GM12892 (cell line): ENCODE measurements at regions not wholly inside any gene's neighbourhood (a gene's known extent, or its start where the extent isn't known, plus 50 kb on each side); places are given as distances from the start of the nearest gene placed in this dataset.

ENCODE experiments used
- DNase-seq: peaks from one replicate; pipeline ENCODE4 v3.0.0; 2011; ENCODE audit not compliant: insufficient read length
- FAIRE-seq: peaks from 2 replicates; lab custom pipeline; 2011; peaks lifted over from hg19 to GRCh38; lab: Jason Lieb, UNC
- POLR2A ChIP-seq: IDR thresholded peaks from 2 replicates; pipeline ENCODE4 v1.6.1; 2011; ENCODE audit warnings: low read depth, low read length, control low read depth
- POLR2AphosphoS5 ChIP-seq: IDR thresholded peaks from 2 replicates; pipeline ENCODE4 v1.6.1; 2011; ENCODE audit warnings: low read depth, low read length, control low read depth
- TAF1 ChIP-seq: IDR thresholded peaks from 2 replicates; pipeline ENCODE4 v1.6.1; 2011; ENCODE audit warnings: low read depth, mild to moderate bottlenecking, control low read depth, low read length, borderline replicate concordance

GRCh38 chr10:24027107-24027506 lies 181.8 kb upstream of the KIAA1217 start:
- FAIRE-seq (no peak), DNase-seq (no peak)
- TF ChIP-seq POLR2AphosphoS5: no peak
- no peak for TF ChIP-seq TAF1
- TF ChIP-seq POLR2A: no peak

DNA sequence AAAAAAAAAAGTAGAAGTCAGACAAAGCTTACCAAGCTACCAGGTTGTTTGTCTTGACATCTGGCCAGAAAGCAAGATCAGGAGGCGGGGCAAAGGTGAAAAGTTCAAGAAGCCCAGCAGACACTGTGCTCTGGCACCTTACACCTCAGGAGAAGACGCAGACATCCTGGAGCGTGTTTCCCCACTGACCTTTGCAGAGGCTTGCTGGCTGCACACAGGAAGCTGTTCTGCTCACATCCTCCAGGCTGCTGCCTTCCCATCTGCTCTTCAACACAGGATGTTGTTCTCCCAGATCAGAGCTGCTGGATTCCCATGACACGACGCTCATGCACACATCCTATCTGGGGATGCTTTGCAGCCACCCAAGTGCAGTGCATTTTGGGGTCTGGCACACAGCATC lies 174.4 kb upstream of the KIAA1217 start:
- no peak for DNase-seq
- TF ChIP-seq POLR2A (no peak), POLR2AphosphoS5 (no peak), TAF1 (no peak)
- FAIRE-seq: no peak

DNA sequence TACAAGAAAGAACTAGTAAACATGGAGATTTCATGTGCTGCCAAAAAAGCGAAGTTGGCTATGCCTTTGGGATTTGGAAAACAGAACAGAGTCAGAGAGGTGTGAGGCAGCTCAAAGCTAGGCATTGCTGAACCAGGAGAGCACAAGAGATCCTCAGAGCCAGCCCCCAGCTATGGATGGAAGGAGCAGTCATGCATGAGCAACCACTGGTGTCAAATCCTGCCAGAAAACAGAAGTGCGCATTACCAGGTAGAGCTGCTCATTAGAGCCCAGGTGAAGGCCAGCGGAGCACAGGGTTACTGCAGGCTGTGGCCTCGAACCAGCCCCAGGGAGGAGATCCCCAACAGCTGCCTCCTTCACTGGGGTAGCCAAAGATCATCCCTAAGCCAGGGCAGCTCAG lies 173.2 kb upstream of the KIAA1217 start:
- DNase-seq (no peak), FAIRE-seq (no peak)
- TF ChIP-seq TAF1 (no peak), POLR2AphosphoS5 (no peak)

DNA sequence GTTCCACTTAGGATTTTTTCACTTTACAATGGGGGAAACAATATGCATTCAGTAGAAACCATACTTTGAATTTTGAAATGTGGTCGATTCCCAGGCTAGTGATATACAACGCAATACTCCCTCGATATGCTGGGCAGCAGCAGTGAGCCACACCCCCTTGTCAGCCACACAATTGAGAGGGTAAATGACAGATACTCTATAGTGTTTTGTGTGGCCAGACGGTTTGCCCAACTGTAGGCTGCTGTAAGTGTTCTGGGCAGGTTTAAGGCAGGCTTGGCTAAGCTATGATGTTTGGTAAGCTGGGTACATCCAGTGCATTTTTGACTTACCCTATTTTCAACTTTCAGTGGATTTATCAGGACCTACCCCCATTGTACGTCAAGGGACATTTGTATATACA lies 169.6 kb upstream of the KIAA1217 start:
- no peak for TF ChIP-seq TAF1
- DNase-seq (no peak), FAIRE-seq (no peak)

- DNase-seq (no peak), FAIRE-seq (no peak)
- no peak for TF ChIP-seq TAF1
- TF ChIP-seq POLR2AphosphoS5: no peak
Measured at GRCh38 chr10:24039897-24040296, 169.0 kb upstream of the KIAA1217 start.

- TF ChIP-seq POLR2AphosphoS5: no peak
- no peak for TF ChIP-seq TAF1
- no peak for TF ChIP-seq POLR2A
- DNase-seq (no peak), FAIRE-seq (no peak)
Measured at GRCh38 chr10:24041034-24041433, 167.9 kb upstream of the KIAA1217 start.

- TF ChIP-seq TAF1: no peak
- TF ChIP-seq POLR2A: no peak
- TF ChIP-seq POLR2AphosphoS5: no peak
- no peak for FAIRE-seq
- no peak for DNase-seq
Measured at GRCh38 chr10:24041834-24042233, 167.1 kb upstream of the KIAA1217 start.

DNA sequence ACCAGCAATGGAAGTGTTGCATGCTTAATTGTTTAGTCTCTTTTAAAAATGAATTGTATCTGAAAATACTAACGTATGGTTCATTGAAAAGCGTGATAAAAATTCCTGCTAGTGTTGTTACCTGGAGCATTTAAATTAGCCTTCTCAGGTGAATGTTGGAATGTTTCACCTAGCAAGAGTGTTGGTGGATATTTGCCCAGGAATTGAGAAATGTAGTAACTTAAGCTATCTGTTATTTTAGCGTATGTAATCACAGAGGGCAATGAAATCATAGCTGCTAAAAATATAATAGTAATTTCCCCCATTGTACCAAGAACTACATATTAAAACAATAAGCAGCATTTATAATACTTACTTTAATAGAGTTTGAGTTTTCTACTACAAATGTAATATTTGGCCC lies 166.1 kb upstream of the KIAA1217 start:
- FAIRE-seq (no peak), DNase-seq (no peak)
- TF ChIP-seq POLR2AphosphoS5: no peak
- no peak for TF ChIP-seq POLR2A
- no peak for TF ChIP-seq TAF1

DNA sequence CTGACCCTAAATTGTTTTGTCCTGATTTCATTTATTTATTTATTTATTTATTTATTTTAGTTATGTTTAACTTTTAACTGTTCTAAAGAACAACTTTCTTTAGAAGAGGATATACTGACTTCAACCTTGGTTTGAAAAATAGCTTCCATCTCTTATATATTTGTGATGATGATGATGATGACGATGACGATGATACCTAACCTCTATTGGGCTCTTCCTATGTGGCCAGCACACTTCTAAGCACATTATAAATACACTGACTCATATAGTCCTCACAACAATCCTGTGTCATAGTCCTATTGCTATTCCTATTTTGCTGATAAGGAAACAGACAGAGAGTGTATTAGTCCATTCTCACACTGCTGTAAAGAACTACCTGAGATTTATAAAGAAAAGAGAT lies 162.9 kb upstream of the KIAA1217 start:
- DNase-seq (no peak), FAIRE-seq (no peak)

GRCh38 chr10:24047176-24047575 lies 161.8 kb upstream of the KIAA1217 start:
- TF ChIP-seq POLR2AphosphoS5 (no peak), TAF1 (no peak), POLR2A (no peak)
- no peak for FAIRE-seq
- no peak for DNase-seq

More for the DNA sequence above, 162.9 kb upstream of the KIAA1217 start:
- TF ChIP-seq POLR2AphosphoS5 (no peak), TAF1 (no peak), POLR2A (no peak)

DNA sequence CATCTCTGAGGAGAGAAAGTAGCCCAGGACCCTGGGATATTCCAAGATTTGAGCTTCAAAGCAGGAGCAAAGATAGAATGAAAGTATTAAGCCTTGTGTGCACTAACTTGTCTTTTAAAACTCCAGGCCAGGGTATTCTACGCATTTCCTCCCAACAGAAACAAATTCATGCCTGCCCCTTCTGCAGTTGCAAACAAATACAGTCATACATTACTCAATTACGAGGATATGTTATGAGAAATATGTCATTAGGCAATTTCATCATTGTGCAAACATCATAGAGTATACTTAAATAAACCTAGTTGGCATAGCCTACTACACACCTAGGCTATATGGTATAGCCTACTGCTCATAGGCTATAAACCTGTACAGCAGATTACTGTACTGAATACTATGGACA lies 154.5 kb upstream of the KIAA1217 start:
- DNase-seq: no peak
- no peak for FAIRE-seq
- TF ChIP-seq TAF1: no peak

- TF ChIP-seq POLR2AphosphoS5: no peak
- TF ChIP-seq POLR2A: no peak
- no peak for TF ChIP-seq TAF1
- FAIRE-seq: no peak
- DNase-seq: no peak
Measured at GRCh38 chr10:24080207-24080606, 128.7 kb upstream of the KIAA1217 start.
